ENCODE measurements at regions not wholly inside any gene's neighbourhood (a gene's known extent, or its start where the extent isn't known, plus 50 kb on each side); places are given as distances from the start of the nearest gene placed in this dataset.

DNA sequence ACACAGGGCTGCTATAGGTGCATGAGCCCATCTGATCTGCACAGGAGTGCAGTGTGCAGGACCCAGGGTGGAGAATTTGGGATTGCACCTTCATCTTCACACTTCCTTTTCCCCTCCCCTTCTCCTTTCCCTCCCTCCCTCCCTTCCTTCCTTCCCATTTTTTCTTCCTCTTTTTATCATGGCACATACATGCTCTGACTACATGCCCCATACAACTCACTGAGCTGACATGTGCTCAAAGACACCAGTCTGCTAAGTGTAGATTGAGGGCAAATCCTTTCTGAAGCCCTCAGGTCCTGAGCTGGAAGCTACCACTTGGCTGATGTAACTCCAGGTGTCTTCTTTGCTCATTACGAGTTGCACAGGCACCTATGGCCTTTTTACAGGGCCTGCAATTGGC, 365.3 kb upstream of the ZNF32 start:
- CTCF ChIA-PET: no interaction called here
- no peak overlapping the region for H3K4me3 ChIP-seq (ENCODE audit: low read depth in 2 of 2, low read length in 2 of 2)
- no peak for ATAC-seq
- no peak for DNase-seq (ENCODE audit: low read depth, low spot score)
- H3K4me1 ChIP-seq (ENCODE audit: control insufficient read depth, insufficient read depth, low read length): no peaks in the 10 kb centered on the region
- intact Hi-C loops (cut with micrococcal nuclease; ENCODE audit: unreplicated experiment): loop anchor here (10.0 kb wide), 1 partner anchor 59 kb away; no protein-coding TSS in a partner anchor
- no peaks in the 10 kb centered on the region for H3K9me3 ChIP-seq (ENCODE audit: control insufficient read depth, insufficient read depth, low read depth, low read length)
- no peak for TF ChIP-seq POLR2AphosphoS5 (IDR thresholded peaks at IDR 0.05; ENCODE audit: low read depth, low read length)
- TF ChIP-seq SIN3A (IDR thresholded peaks at IDR 0.05; ENCODE audit: borderline replicate concordance, insufficient read depth, low read depth, low read length): no peak
- TF ChIP-seq TCF7L2 (IDR thresholded peaks at IDR 0.05; ENCODE audit: low read depth, low read length): no peak
- TF ChIP-seq REST (IDR thresholded peaks at IDR 0.05; ENCODE audit: insufficient read depth in 1 of 2, low read depth in 2 of 2, low read length in 1 of 2): no peak
- no peak for TF ChIP-seq CTCF (IDR thresholded peaks at IDR 0.05)
- POLR2A ChIA-PET: no interaction called here
- H3K27ac ChIP-seq (ENCODE audit: low read length): no peak overlapping the region
- in situ Hi-C loops (cut with HindIII; ENCODE audit: low pct_unique_long_range_greater_than_20kb, low sequenced_read_pairs): no loop called here
- H3K36me3 ChIP-seq (ENCODE audit: control insufficient read depth, insufficient read depth, low read length): no peaks in the 10 kb centered on the region
- BruUV-seq (replicated peaks): no TSS peak
- H3K27me3 ChIP-seq (ENCODE audit: control insufficient read depth, insufficient read depth, low read length): no peaks in the 10 kb centered on the region

DNA sequence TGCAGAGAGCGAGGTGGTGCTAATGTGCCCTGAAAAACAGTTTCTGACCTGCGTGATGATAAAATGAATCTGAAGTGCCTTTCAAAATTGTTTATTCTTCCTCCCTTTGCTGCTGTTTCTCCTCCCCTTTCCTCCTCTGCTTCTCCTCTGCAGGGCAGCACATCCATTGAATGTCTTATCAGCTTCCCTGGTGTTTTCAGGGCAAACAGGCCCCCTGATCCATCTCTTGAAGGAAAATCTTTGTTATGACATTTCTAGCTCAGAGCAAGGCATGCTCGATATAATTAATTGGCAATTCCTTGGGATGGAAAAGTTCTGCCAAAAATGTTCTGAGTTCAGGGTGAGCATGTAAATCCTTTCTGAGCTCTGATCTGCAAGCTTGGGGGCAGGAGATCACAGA, 364.2 kb upstream of the ZNF32 start:
- Histone ChIP-seq H3K9me3 (ENCODE audit: control insufficient read depth, insufficient read depth, low read depth, low read length) (no peaks in the 10 kb centered on the region), H3K36me3 (ENCODE audit: control insufficient read depth, insufficient read depth, low read length) (no peaks in the 10 kb centered on the region), H3K27ac (ENCODE audit: low read length) (no peak overlapping the region), H3K27me3 (ENCODE audit: control insufficient read depth, insufficient read depth, low read length) (no peaks in the 10 kb centered on the region), H3K4me1 (ENCODE audit: control insufficient read depth, insufficient read depth, low read length) (no peaks in the 10 kb centered on the region), H3K4me3 (ENCODE audit: low read depth in 2 of 2, low read length in 2 of 2) (no peak overlapping the region)
- ATAC-seq: no peak
- ChIA-PET CTCF (no interaction called here), POLR2A (no interaction called here)
- TF ChIP-seq REST (IDR thresholded peaks at IDR 0.05; ENCODE audit: insufficient read depth in 1 of 2, low read depth in 2 of 2, low read length in 1 of 2): no peak
- TF ChIP-seq CTCF (IDR thresholded peaks at IDR 0.05): no peak
- TF ChIP-seq TCF7L2 (IDR thresholded peaks at IDR 0.05; ENCODE audit: low read depth, low read length): no peak
- TF ChIP-seq POLR2AphosphoS5 (IDR thresholded peaks at IDR 0.05; ENCODE audit: low read depth, low read length): no peak
- no peak for TF ChIP-seq SIN3A (IDR thresholded peaks at IDR 0.05; ENCODE audit: borderline replicate concordance, insufficient read depth, low read depth, low read length)
- in situ Hi-C loops (cut with HindIII; ENCODE audit: low pct_unique_long_range_greater_than_20kb, low sequenced_read_pairs): no loop called here
- DNase-seq (ENCODE audit: low read depth, low spot score): no peak
- BruUV-seq (replicated peaks): no TSS peak
- intact Hi-C loops (cut with micrococcal nuclease; ENCODE audit: unreplicated experiment): loop anchor here (10.0 kb wide), 1 partner anchor 58 kb away; no protein-coding TSS in a partner anchor
